GM06990 (cell line): ENCODE measurements at regions not wholly inside any gene's neighbourhood (a gene's known extent, or its start where the extent isn't known, plus 50 kb on each side); places are given as distances from the start of the nearest gene placed in this dataset.

ENCODE experiments used
- DNase-seq: peaks from one replicate; pipeline ENCODE4 v3.0.0-alpha.2; 2011; ENCODE audit not compliant: insufficient read length; ENCODE audit errors: extremely low read depth
- H3K27me3 ChIP-seq: replicated peaks from 2 replicates; pipeline ENCODE4 v1.6.0; 2011; ENCODE audit warnings: low read length; ENCODE audit not compliant: control insufficient read depth, insufficient read depth
- H3K36me3 ChIP-seq: 2 replicates; pipeline ENCODE4 v1.5.1; 2011; ENCODE audit warnings: low read length; ENCODE audit not compliant: control insufficient read depth, insufficient read depth
- H3K4me3 ChIP-seq: replicated peaks from 2 replicates; pipeline ENCODE4 v1.5.1; 2011; ENCODE audit warnings: low read depth, mild to moderate bottlenecking, control low read depth, low read length
- TF ChIP-seq, protein P1 (sequence below): IDR thresholded peaks from 2 replicates; pipeline ENCODE4 v1.5.1; 2011; ENCODE audit warnings: low read length, control low read depth, mild to moderate bottlenecking, inconsistent platforms; ENCODE audit not compliant: insufficient read depth, poor library complexity, severe bottlenecking

- Histone ChIP-seq H3K36me3 (no peaks in the 10 kb centered on the region), H3K4me3 (no peak overlapping the region), H3K27me3 (no peaks in the 10 kb centered on the region)
- DNase-seq: no peak
- TF ChIP-seq, protein P1, sequence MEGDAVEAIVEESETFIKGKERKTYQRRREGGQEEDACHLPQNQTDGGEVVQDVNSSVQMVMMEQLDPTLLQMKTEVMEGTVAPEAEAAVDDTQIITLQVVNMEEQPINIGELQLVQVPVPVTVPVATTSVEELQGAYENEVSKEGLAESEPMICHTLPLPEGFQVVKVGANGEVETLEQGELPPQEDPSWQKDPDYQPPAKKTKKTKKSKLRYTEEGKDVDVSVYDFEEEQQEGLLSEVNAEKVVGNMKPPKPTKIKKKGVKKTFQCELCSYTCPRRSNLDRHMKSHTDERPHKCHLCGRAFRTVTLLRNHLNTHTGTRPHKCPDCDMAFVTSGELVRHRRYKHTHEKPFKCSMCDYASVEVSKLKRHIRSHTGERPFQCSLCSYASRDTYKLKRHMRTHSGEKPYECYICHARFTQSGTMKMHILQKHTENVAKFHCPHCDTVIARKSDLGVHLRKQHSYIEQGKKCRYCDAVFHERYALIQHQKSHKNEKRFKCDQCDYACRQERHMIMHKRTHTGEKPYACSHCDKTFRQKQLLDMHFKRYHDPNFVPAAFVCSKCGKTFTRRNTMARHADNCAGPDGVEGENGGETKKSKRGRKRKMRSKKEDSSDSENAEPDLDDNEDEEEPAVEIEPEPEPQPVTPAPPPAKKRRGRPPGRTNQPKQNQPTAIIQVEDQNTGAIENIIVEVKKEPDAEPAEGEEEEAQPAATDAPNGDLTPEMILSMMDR: peak; percentile 58
Observed at GRCh38 chr14:60349663-60350365, 100.8 kb downstream of the PPM1A start.

DNA sequence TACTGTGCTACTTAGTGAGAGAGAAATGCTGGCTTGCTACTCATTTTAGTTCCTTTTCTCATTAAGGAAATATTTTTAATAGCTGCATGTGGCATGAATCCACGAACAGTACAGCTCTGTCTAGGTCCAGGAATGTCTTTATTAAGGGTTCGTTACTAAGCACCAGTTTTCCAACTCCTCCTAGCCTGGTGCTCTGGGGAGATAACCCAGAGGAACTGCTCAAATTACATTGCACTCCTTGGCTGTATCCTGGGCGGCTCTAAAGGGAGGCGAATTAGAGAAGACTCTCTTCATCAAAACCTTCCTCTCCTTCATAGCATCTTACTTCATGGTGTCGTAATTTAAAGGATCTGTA is 101.3 kb downstream of the PPM1A start:
- H3K4me3 ChIP-seq: no peak overlapping the region
- TF ChIP-seq, protein P1: no peak

DNA sequence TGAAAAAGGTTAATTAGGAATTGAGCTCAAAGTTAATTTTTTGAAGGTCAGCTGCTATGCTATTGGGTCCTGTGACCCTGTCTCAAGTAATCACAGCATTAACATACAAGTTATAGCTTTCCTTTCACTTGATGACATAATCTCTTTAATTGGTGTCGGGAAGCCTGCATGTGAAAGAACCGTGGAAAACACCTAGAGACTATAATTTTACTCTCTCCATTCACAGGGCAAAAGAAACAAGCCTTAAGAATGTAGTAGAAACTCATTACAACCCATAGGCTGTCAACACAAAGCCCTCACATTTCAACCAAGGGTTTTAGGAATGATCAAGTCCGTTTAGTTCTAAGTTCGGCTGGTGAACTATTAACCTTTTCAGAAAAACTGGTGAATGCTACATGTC is 104.4 kb downstream of the PPM1A start:
- TF ChIP-seq, protein P1: no peak
- Histone ChIP-seq H3K36me3 (no peaks in the 10 kb centered on the region), H3K27me3 (no peaks in the 10 kb centered on the region)

More for the DNA sequence above, 101.3 kb downstream of the PPM1A start:
- Histone ChIP-seq H3K27me3 (no peaks in the 10 kb centered on the region), H3K36me3 (no peaks in the 10 kb centered on the region)
- no peak for DNase-seq

DNA sequence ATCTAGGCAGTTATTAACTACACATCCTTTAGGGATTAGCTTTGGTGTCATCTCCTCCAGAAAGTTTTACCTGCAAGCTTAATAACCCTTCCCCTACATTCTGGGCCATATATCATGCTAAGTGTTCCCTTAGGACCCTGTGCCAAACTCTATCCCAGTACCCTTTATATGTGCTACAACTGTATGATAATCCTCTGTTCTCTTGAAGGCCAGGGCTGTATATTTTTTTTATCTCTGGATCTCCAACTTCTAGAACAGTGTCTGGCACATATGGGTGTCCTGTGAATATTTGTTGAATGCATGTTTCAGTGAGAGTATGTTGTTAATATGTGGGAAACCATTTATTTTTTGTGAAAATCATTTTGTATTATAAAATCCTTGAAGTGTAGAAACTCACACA is 106.7 kb downstream of the PPM1A start:
- TF ChIP-seq, protein P1: no peak
- Histone ChIP-seq H3K27me3 (no peaks in the 10 kb centered on the region), H3K4me3 (no peak overlapping the region), H3K36me3 (no peaks in the 10 kb centered on the region)
- DNase-seq: no peak

More for the DNA sequence above, 104.4 kb downstream of the PPM1A start:
- DNase-seq: peak; percentile 23
- H3K4me3 ChIP-seq: no peak overlapping the region

- no peaks in the 10 kb centered on the region for H3K27me3 ChIP-seq
- no peak for DNase-seq
- TF ChIP-seq, protein P1: no peak
Observed at GRCh38 chr14:60356386-60356785, 107.4 kb downstream of the PPM1A start.

More at GRCh38 chr14:60356386-60356785, 107.4 kb downstream of the PPM1A start:
- no peaks in the 10 kb centered on the region for H3K36me3 ChIP-seq
- no peak overlapping the region for H3K4me3 ChIP-seq
